Activated naive CD8-positive, alpha-beta T cell treated with anti-CD3 and anti-CD28 coated beads, Interleukin-2, amount 50 U/mL, for 24 hours (primary cell): ENCODE measurements at regions not wholly inside any gene's neighbourhood (a gene's known extent, or its start where the extent isn't known, plus 50 kb on each side); places are given as distances from the start of the nearest gene placed in this dataset.
A peak's percentile ranks its signal among the peaks of the same experiment; 100 is the strongest.
"Not testable (repeated sequence)": the region's sequence is repeated elsewhere in the genome, so short reads cannot be mapped to it uniquely, and the experiment has no call there.

Source experiments
- ATAC-seq: fragments of 150-1000 bp; cut with Tn5 transposase; one replicate; pipeline ENCODE4 v1.10.0; 2021
- DNase-seq: peaks from one replicate; pipeline ENCODE4 v3.0.0; 2021
- H3K27ac Mint-ChIP-seq: one replicate; pipeline ENCODE4 v1.8.0; 2021; ENCODE audit warnings: mild to moderate bottlenecking, mixed read lengths
- H3K27me3 Mint-ChIP-seq: one replicate; pipeline ENCODE4 v1.8.0; 2021; ENCODE audit warnings: mixed read lengths
- H3K36me3 Mint-ChIP-seq: one replicate; pipeline ENCODE4 v1.8.0; 2021; ENCODE audit warnings: low read depth, mixed read lengths
- H3K4me1 Mint-ChIP-seq: one replicate; pipeline ENCODE4 v1.8.0; 2021; ENCODE audit warnings: mixed read lengths
- H3K4me3 Mint-ChIP-seq: one replicate; pipeline ENCODE4 v1.8.0; 2021; ENCODE audit warnings: mild to moderate bottlenecking, moderate library complexity, mixed read lengths
- H3K9me3 Mint-ChIP-seq: one replicate; pipeline ENCODE4 v1.8.0; 2021; ENCODE audit warnings: mixed read lengths

- no peak for DNase-seq
These were observed 102.1 kb upstream of the FNDC3A start for GRCh38 chr13:48873587-48873986.

GRCh38 chr13:48874165-48874564, 101.5 kb upstream of the FNDC3A start:
- peaks cover 2% of the 10 kb centered on the region for H3K4me1 Mint-ChIP-seq
- no peaks in the 10 kb centered on the region for H3K9me3 Mint-ChIP-seq
- DNase-seq, result no peak
- no peaks in the 10 kb centered on the region for H3K36me3 Mint-ChIP-seq
- H3K27me3 Mint-ChIP-seq, result peaks cover 5% of the 10 kb centered on the region
- no peak overlapping the region for H3K4me3 Mint-ChIP-seq
- H3K27ac Mint-ChIP-seq, result no peak overlapping the region
- no peak for ATAC-seq

More at GRCh38 chr13:48873587-48873986, 102.1 kb upstream of the FNDC3A start:
- H3K27me3 Mint-ChIP-seq, result peaks cover 5% of the 10 kb centered on the region
- H3K4me3 Mint-ChIP-seq, result no peak overlapping the region
- H3K4me1 Mint-ChIP-seq, result no peaks in the 10 kb centered on the region
- no peaks in the 10 kb centered on the region for H3K9me3 Mint-ChIP-seq
- ATAC-seq, result no peak
- H3K27ac Mint-ChIP-seq, result no peak overlapping the region
- no peaks in the 10 kb centered on the region for H3K36me3 Mint-ChIP-seq

GRCh38 chr13:48875047-48875446, 100.7 kb upstream of the FNDC3A start:
- Mint-ChIP-seq H3K27me3 (peaks cover 5% of the 10 kb centered on the region), H3K4me3 (no peak overlapping the region), H3K27ac (no peak overlapping the region), H3K36me3 (no peaks in the 10 kb centered on the region), H3K9me3 (no peaks in the 10 kb centered on the region), H3K4me1 (peaks cover 11% of the 10 kb centered on the region)
- DNase-seq (no peak), ATAC-seq (no peak)

- DNase-seq, result no peak
- Mint-ChIP-seq H3K36me3 (no peaks in the 10 kb centered on the region), H3K4me3 (no peak overlapping the region), H3K9me3 (no peaks in the 10 kb centered on the region), H3K4me1 (peaks cover 23% of the 10 kb centered on the region), H3K27ac (no peak overlapping the region), H3K27me3 (peaks cover 5% of the 10 kb centered on the region)
- ATAC-seq, result no peak
These were observed 99.4 kb upstream of the FNDC3A start for GRCh38 chr13:48876289-48876688.

- ATAC-seq (no peak), DNase-seq (no peak)
- Mint-ChIP-seq H3K27ac (no peak overlapping the region), H3K36me3 (no peaks in the 10 kb centered on the region), H3K4me1 (peaks cover 50% of the 10 kb centered on the region), H3K4me3 (peak overlapping the region; percentile 14), H3K27me3 (peaks cover 4% of the 10 kb centered on the region), H3K9me3 (no peaks in the 10 kb centered on the region)
These were observed 96.3 kb upstream of the FNDC3A start for GRCh38 chr13:48879432-48879831.

GRCh38 chr13:48879854-48880253, 95.9 kb upstream of the FNDC3A start:
- ATAC-seq, result no peak
- H3K36me3 Mint-ChIP-seq, result no peaks in the 10 kb centered on the region
- H3K9me3 Mint-ChIP-seq, result no peaks in the 10 kb centered on the region
- H3K4me3 Mint-ChIP-seq, result no peak overlapping the region
- no peak overlapping the region for H3K27ac Mint-ChIP-seq
- no peak for DNase-seq
- H3K27me3 Mint-ChIP-seq, result no peaks in the 10 kb centered on the region
- H3K4me1 Mint-ChIP-seq, result peaks cover 54% of the 10 kb centered on the region

- H3K4me1 Mint-ChIP-seq, result peaks cover 63% of the 10 kb centered on the region
- ATAC-seq, DNase-seq, H3K36me3 Mint-ChIP-seq, H3K9me3 Mint-ChIP-seq, H3K27me3 Mint-ChIP-seq, H3K4me3 Mint-ChIP-seq: not testable (repeated sequence)
- peak overlapping the region; percentile 87 for H3K27ac Mint-ChIP-seq
These were observed 91.9 kb upstream of the FNDC3A start for GRCh38 chr13:48883786-48884185.

- Mint-ChIP-seq H3K27me3 (peaks cover 4% of the 10 kb centered on the region), H3K27ac (peak overlapping the region; percentile 22), H3K4me3 (no peak overlapping the region), H3K9me3 (no peaks in the 10 kb centered on the region), H3K36me3 (no peaks in the 10 kb centered on the region), H3K4me1 (peaks cover 61% of the 10 kb centered on the region)
- ATAC-seq (no peak), DNase-seq (no peak)
These were observed 90.7 kb upstream of the FNDC3A start for GRCh38 chr13:48885027-48885395.

GRCh38 chr13:48888613-48889012, 87.1 kb upstream of the FNDC3A start:
- no peaks in the 10 kb centered on the region for H3K36me3 Mint-ChIP-seq
- H3K4me3 Mint-ChIP-seq, result no peak overlapping the region
- H3K4me1 Mint-ChIP-seq, result peaks cover 58% of the 10 kb centered on the region
- ATAC-seq (no peak), DNase-seq (no peak)
- no peak overlapping the region for H3K27ac Mint-ChIP-seq
- peaks cover 4% of the 10 kb centered on the region for H3K27me3 Mint-ChIP-seq
- peaks cover 9% of the 10 kb centered on the region for H3K9me3 Mint-ChIP-seq

- Mint-ChIP-seq H3K4me3 (no peak overlapping the region), H3K9me3 (peaks cover 9% of the 10 kb centered on the region), H3K27me3 (peaks cover 4% of the 10 kb centered on the region), H3K27ac (no peak overlapping the region), H3K4me1 (peaks cover 42% of the 10 kb centered on the region), H3K36me3 (no peaks in the 10 kb centered on the region)
- DNase-seq (no peak), ATAC-seq (no peak)
These were observed 85.3 kb upstream of the FNDC3A start for GRCh38 chr13:48890391-48890790.

GRCh38 chr13:48891586-48891985, 84.1 kb upstream of the FNDC3A start:
- Mint-ChIP-seq H3K36me3 (no peaks in the 10 kb centered on the region), H3K4me3 (no peak overlapping the region), H3K9me3 (peaks cover 15% of the 10 kb centered on the region), H3K27me3 (peaks cover 4% of the 10 kb centered on the region), H3K4me1 (peaks cover 39% of the 10 kb centered on the region), H3K27ac (peak overlapping the region; percentile 73)
- no peak for ATAC-seq
- no peak for DNase-seq

- Mint-ChIP-seq H3K9me3 (peaks cover 15% of the 10 kb centered on the region), H3K4me1 (peaks cover 39% of the 10 kb centered on the region), H3K36me3 (no peaks in the 10 kb centered on the region), H3K4me3 (peak overlapping the region; percentile 25), H3K27ac (peak overlapping the region; percentile 73), H3K27me3 (peaks cover 4% of the 10 kb centered on the region)
- DNase-seq (no peak), ATAC-seq (peak; percentile 99)
These were observed 83.5 kb upstream of the FNDC3A start for GRCh38 chr13:48892053-48892687.

GRCh38 chr13:48892688-48893075, 83.0 kb upstream of the FNDC3A start:
- H3K27me3 Mint-ChIP-seq, result peaks cover 4% of the 10 kb centered on the region
- no peak overlapping the region for H3K4me3 Mint-ChIP-seq
- DNase-seq (no peak), ATAC-seq (no peak)
- peak overlapping the region; percentile 73 for H3K27ac Mint-ChIP-seq
- peaks cover 39% of the 10 kb centered on the region for H3K4me1 Mint-ChIP-seq
- H3K36me3 Mint-ChIP-seq, result no peaks in the 10 kb centered on the region
- peaks cover 16% of the 10 kb centered on the region for H3K9me3 Mint-ChIP-seq

- no peak for ATAC-seq
- no peak for DNase-seq
These were observed 79.4 kb upstream of the FNDC3A start for GRCh38 chr13:48896312-48896711.

GRCh38 chr13:48901781-48902180, 73.9 kb upstream of the FNDC3A start:
- Mint-ChIP-seq H3K4me3 (no peak overlapping the region), H3K4me1 (peaks cover 2% of the 10 kb centered on the region), H3K9me3 (peaks cover 7% of the 10 kb centered on the region), H3K27me3 (peaks cover 20% of the 10 kb centered on the region), H3K36me3 (no peaks in the 10 kb centered on the region), H3K27ac (no peak overlapping the region)
- DNase-seq, result no peak
- no peak for ATAC-seq

More at GRCh38 chr13:48896312-48896711, 79.4 kb upstream of the FNDC3A start:
- peaks cover 19% of the 10 kb centered on the region for H3K4me1 Mint-ChIP-seq
- peaks cover 14% of the 10 kb centered on the region for H3K9me3 Mint-ChIP-seq
- no peaks in the 10 kb centered on the region for H3K36me3 Mint-ChIP-seq
- H3K27me3 Mint-ChIP-seq, result peaks cover 12% of the 10 kb centered on the region
- H3K27ac Mint-ChIP-seq, result no peak overlapping the region
- no peak overlapping the region for H3K4me3 Mint-ChIP-seq

- Mint-ChIP-seq H3K9me3 (peaks cover 7% of the 10 kb centered on the region), H3K4me1 (peaks cover 2% of the 10 kb centered on the region), H3K27ac (no peak overlapping the region), H3K27me3 (peaks cover 20% of the 10 kb centered on the region), H3K4me3 (no peak overlapping the region), H3K36me3 (no peaks in the 10 kb centered on the region)
- no peak for ATAC-seq
- no peak for DNase-seq
These were observed 73.3 kb upstream of the FNDC3A start for GRCh38 chr13:48902368-48902767.
